ENCODE measurements at regions not wholly inside any gene's neighbourhood (a gene's known extent, or its start where the extent isn't known, plus 50 kb on each side); places are given as distances from the start of the nearest gene placed in this dataset.

GRCh38 chr16:35258381-35258780 lies 1799.0 kb downstream of the TP53TG3F start:
- no peaks in the 10 kb centered on the region for H3K27me3 Mint-ChIP-seq (ENCODE audit: low read depth)

GRCh38 chr16:35295856-35296255 lies 1836.4 kb downstream of the TP53TG3F start:
- no peaks in the 10 kb centered on the region for H3K36me3 Mint-ChIP-seq
- no peak for DNase-seq (ENCODE audit: low spot score in 2 of 2, unreplicated experiment in 2 of 2)
- H3K4me1 Mint-ChIP-seq, result no peaks in the 10 kb centered on the region
- peaks cover 77% of the 10 kb centered on the region for H3K9me3 Mint-ChIP-seq
- H3K27me3 Mint-ChIP-seq (ENCODE audit: low read depth), result no peaks in the 10 kb centered on the region
- no peak overlapping the region for H3K4me3 Mint-ChIP-seq
- H3K27ac Mint-ChIP-seq, result no peak overlapping the region
- TF ChIP-seq CTCF (IDR thresholded peaks at IDR 0.05; ENCODE audit: unreplicated experiment), result no peak

More at GRCh38 chr16:35258381-35258780, 1799.0 kb downstream of the TP53TG3F start:
- Mint-ChIP-seq H3K4me1 (no peaks in the 10 kb centered on the region), H3K9me3 (peaks cover 67% of the 10 kb centered on the region), H3K4me3 (no peak overlapping the region), H3K27ac (no peak overlapping the region), H3K36me3 (peaks cover 3% of the 10 kb centered on the region)
- TF ChIP-seq CTCF (IDR thresholded peaks at IDR 0.05; ENCODE audit: unreplicated experiment), result no peak
- no peak for DNase-seq (ENCODE audit: low spot score in 2 of 2, unreplicated experiment in 2 of 2)

GRCh38 chr16:35296962-35297653 lies 1837.7 kb downstream of the TP53TG3F start:
- Mint-ChIP-seq H3K4me3 (no peak overlapping the region), H3K4me1 (no peaks in the 10 kb centered on the region), H3K27me3 (ENCODE audit: low read depth) (no peaks in the 10 kb centered on the region), H3K36me3 (no peaks in the 10 kb centered on the region), H3K27ac (no peak overlapping the region), H3K9me3 (peaks cover 73% of the 10 kb centered on the region)
- no peak for DNase-seq (ENCODE audit: low spot score in 2 of 2, unreplicated experiment in 2 of 2)
- no peak for TF ChIP-seq CTCF (IDR thresholded peaks at IDR 0.05; ENCODE audit: unreplicated experiment)

DNA sequence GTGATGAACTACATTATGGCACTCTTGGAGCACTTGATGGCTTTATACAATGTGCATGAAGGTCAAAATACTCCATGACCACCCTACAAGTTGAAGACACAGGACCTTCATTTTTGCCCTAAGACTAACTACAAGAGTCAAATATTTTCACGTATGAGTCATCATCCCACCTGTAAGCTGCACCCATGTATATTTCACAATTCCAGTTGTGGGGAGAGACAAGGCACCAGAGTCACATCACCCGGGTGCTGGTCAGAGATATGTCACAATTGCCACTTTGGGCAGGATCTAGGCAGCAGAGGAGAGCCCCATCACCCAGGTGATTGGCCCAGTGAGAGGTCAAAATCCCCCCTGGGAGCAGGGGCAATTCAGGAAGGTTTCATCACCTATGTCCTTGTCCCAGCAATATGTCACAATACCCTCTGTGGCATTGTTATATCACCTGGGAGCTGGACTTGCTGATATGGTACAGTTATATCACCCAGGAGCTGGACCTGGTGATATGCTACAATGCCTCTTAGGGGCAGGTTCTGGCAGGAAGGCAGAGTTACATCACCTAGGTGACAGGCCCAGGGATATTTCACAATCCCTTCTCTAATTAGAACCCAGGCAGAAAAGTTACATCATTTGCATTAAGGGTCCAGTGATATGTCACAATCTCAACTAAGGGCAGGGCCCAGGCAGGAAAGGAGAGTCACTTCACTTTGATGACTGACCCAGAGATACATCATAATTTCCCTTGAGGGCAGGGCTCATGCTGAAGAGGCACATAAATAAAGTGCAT lies 1839.2 kb downstream of the TP53TG3F start:
- Mint-ChIP-seq H3K27ac (no peak overlapping the region), H3K9me3 (peaks cover 70% of the 10 kb centered on the region), H3K36me3 (no peaks in the 10 kb centered on the region), H3K4me1 (no peaks in the 10 kb centered on the region), H3K27me3 (ENCODE audit: low read depth) (no peaks in the 10 kb centered on the region), H3K4me3 (no peak overlapping the region)
- DNase-seq (ENCODE audit: low spot score in 2 of 2, unreplicated experiment in 2 of 2), result no peak
- no peak for TF ChIP-seq CTCF (IDR thresholded peaks at IDR 0.05; ENCODE audit: unreplicated experiment)

GRCh38 chr16:35302859-35303258 lies 1843.4 kb downstream of the TP53TG3F start:
- Mint-ChIP-seq H3K9me3 (peaks cover 70% of the 10 kb centered on the region), H3K27me3 (ENCODE audit: low read depth) (no peaks in the 10 kb centered on the region), H3K4me3 (no peak overlapping the region), H3K4me1 (no peaks in the 10 kb centered on the region), H3K27ac (no peak overlapping the region), H3K36me3 (no peaks in the 10 kb centered on the region)
- DNase-seq (ENCODE audit: low spot score in 2 of 2, unreplicated experiment in 2 of 2), result no peak
- no peak for TF ChIP-seq CTCF (IDR thresholded peaks at IDR 0.05; ENCODE audit: unreplicated experiment)
